KMS-11 (cell line): ENCODE measurements at regions not wholly inside any gene's neighbourhood (a gene's known extent, or its start where the extent isn't known, plus 50 kb on each side); places are given as distances from the start of the nearest gene placed in this dataset.

Experiments
- H2AFZ ChIP-seq: fragments of 200-600 bp; sonication (generic); 2 replicates; pipeline ENCODE4 v1.6.1; 2016; ENCODE audit warnings: antibody characterized with exemption, mixed run types, low read depth
- H3K27ac ChIP-seq: fragments of 200-600 bp; sonication (generic); 2 replicates; pipeline ENCODE4 v1.6.1; 2016; ENCODE audit warnings: mild to moderate bottlenecking, mixed run types
- H3K27me3 ChIP-seq: fragments of 200-600 bp; sonication (generic); 2 replicates; pipeline ENCODE4 v1.6.1; 2017; ENCODE audit warnings: mild to moderate bottlenecking, low read depth, mixed run types, moderate library complexity; ENCODE audit not compliant: insufficient read depth
- H3K36me3 ChIP-seq: fragments of 200-600 bp; sonication (generic); 2 replicates; pipeline ENCODE4 v1.6.1; 2017; ENCODE audit warnings: mild to moderate bottlenecking, mixed run types; ENCODE audit not compliant: insufficient read depth
- H3K4me1 ChIP-seq: fragments of 200-600 bp; sonication (generic); 2 replicates; pipeline ENCODE4 v1.6.1; 2016; ENCODE audit warnings: mild to moderate bottlenecking, low read depth, mixed run types; ENCODE audit not compliant: poor library complexity, severe bottlenecking
- H3K4me2 ChIP-seq: fragments of 200-600 bp; sonication (generic); 2 replicates; pipeline ENCODE4 v1.7.0; 2016; ENCODE audit warnings: mild to moderate bottlenecking, mixed run types
- H3K4me3 ChIP-seq: fragments of 200-600 bp; sonication (generic); IDR thresholded peaks from 2 replicates; pipeline ENCODE4 v1.6.1; 2017; ENCODE audit warnings: low read depth, low read length, mixed read lengths; ENCODE audit not compliant: insufficient read depth
- H3K79me2 ChIP-seq: fragments of 200-600 bp; sonication (generic); 2 replicates; pipeline ENCODE4 v1.6.1; 2016; ENCODE audit warnings: low read depth, mixed run types; ENCODE audit not compliant: insufficient read depth
- H3K9ac ChIP-seq: fragments of 200-600 bp; sonication (generic); 2 replicates; pipeline ENCODE4 v1.6.1; 2016; ENCODE audit warnings: mild to moderate bottlenecking, mixed run types
- H4K20me1 ChIP-seq: fragments of 200-600 bp; sonication (generic); 2 replicates; pipeline ENCODE4 v1.6.1; 2016; ENCODE audit warnings: mild to moderate bottlenecking, mixed run types; ENCODE audit not compliant: insufficient read depth
- CTCF ChIP-seq: fragments of 200-600 bp; sonication (generic); conservative IDR thresholded peaks from 2 replicates; pipeline ENCODE4 v1.6.1; 2017; ENCODE audit warnings: low read depth, mild to moderate bottlenecking, antibody characterized with exemption, low read length, moderate library complexity, mixed read lengths

GRCh38 chr6:9943026-9943425, 471.8 kb downstream of the TFAP2A start:
- no peak overlapping the region for H3K9ac ChIP-seq
- H3K27me3 ChIP-seq = no peaks in the 10 kb centered on the region
- no peak overlapping the region for H3K4me2 ChIP-seq
- H3K4me1 ChIP-seq = no peaks in the 10 kb centered on the region
- H3K36me3 ChIP-seq = no peaks in the 10 kb centered on the region
- TF ChIP-seq CTCF = no peak
- no peak overlapping the region for H2AFZ ChIP-seq
- H4K20me1 ChIP-seq = no peaks in the 10 kb centered on the region
- H3K27ac ChIP-seq = no peak overlapping the region
- no peaks in the 10 kb centered on the region for H3K79me2 ChIP-seq
- no peak overlapping the region for H3K4me3 ChIP-seq

- TF ChIP-seq CTCF = no peak
- Histone ChIP-seq H4K20me1 (no peaks in the 10 kb centered on the region), H3K4me3 (no peak overlapping the region), H3K9ac (no peak overlapping the region), H3K4me2 (no peak overlapping the region), H3K27ac (no peak overlapping the region), H3K4me1 (no peaks in the 10 kb centered on the region), H3K27me3 (no peaks in the 10 kb centered on the region), H2AFZ (no peak overlapping the region), H3K36me3 (no peaks in the 10 kb centered on the region), H3K79me2 (no peaks in the 10 kb centered on the region)
Observed at GRCh38 chr6:9942131-9942530, 472.7 kb downstream of the TFAP2A start.

- TF ChIP-seq CTCF = no peak
- Histone ChIP-seq H3K27ac (no peak overlapping the region), H3K4me3 (no peak overlapping the region), H3K36me3 (no peaks in the 10 kb centered on the region), H3K9ac (no peak overlapping the region), H3K79me2 (no peaks in the 10 kb centered on the region), H2AFZ (no peak overlapping the region), H3K4me2 (no peak overlapping the region), H4K20me1 (no peaks in the 10 kb centered on the region), H3K27me3 (no peaks in the 10 kb centered on the region), H3K4me1 (no peaks in the 10 kb centered on the region)
Observed at GRCh38 chr6:9938801-9939200, 476.1 kb downstream of the TFAP2A start.

- Histone ChIP-seq H2AFZ (no peak overlapping the region), H3K9ac (no peak overlapping the region), H3K79me2 (no peaks in the 10 kb centered on the region), H3K4me3 (no peak overlapping the region), H3K4me1 (no peaks in the 10 kb centered on the region), H3K27ac (no peak overlapping the region), H3K4me2 (no peak overlapping the region), H3K27me3 (no peaks in the 10 kb centered on the region), H3K36me3 (no peaks in the 10 kb centered on the region), H4K20me1 (no peaks in the 10 kb centered on the region)
- TF ChIP-seq CTCF = no peak
Observed at GRCh38 chr6:9937031-9937763, 477.7 kb downstream of the TFAP2A start.
